ENCODE measurements at regions not wholly inside any gene's neighbourhood (a gene's known extent, or its start where the extent isn't known, plus 50 kb on each side); places are given as distances from the start of the nearest gene placed in this dataset.

- Histone ChIP-seq H3K27ac (replicated peaks) (no peak overlapping the region), H3K27me3 (ENCODE audit: insufficient read depth, poor library complexity, severe bottlenecking) (no peaks in the 10 kb centered on the region), H3K4me3 (replicated peaks; ENCODE audit: insufficient read depth, low read length) (no peak overlapping the region)
- no peak for DNase-seq (ENCODE audit: low read depth in 1 of 2, low spot score in 1 of 2)
- TF ChIP-seq SPI1 (IDR thresholded peaks at IDR 0.05; ENCODE audit: borderline replicate concordance, low read depth) = no peak
- TF ChIP-seq POLR2AphosphoS5 (IDR thresholded peaks at IDR 0.05; ENCODE audit: low read depth) = no peak
- TF ChIP-seq GABPA (IDR thresholded peaks at IDR 0.05; ENCODE audit: low read depth) = no peak
- TF ChIP-seq CTCF (IDR thresholded peaks at IDR 0.05; ENCODE audit: insufficient read depth, low read length) = no peak
- TF ChIP-seq REST (IDR thresholded peaks at IDR 0.05; ENCODE audit: insufficient replicate concordance, low read depth) = no peak
Measured at GRCh38 chr6:119608994-119609393, 259.4 kb upstream of the MAN1A1 start.

GRCh38 chr6:119604124-119604523, 254.6 kb upstream of the MAN1A1 start:
- TF ChIP-seq SPI1 (IDR thresholded peaks at IDR 0.05; ENCODE audit: borderline replicate concordance, low read depth) (no peak), POLR2AphosphoS5 (IDR thresholded peaks at IDR 0.05; ENCODE audit: low read depth) (no peak), REST (IDR thresholded peaks at IDR 0.05; ENCODE audit: insufficient replicate concordance, low read depth) (no peak), CTCF (IDR thresholded peaks at IDR 0.05; ENCODE audit: insufficient read depth, low read length) (no peak), GABPA (IDR thresholded peaks at IDR 0.05; ENCODE audit: low read depth) (no peak)

GRCh38 chr6:119603501-119603900, 253.9 kb upstream of the MAN1A1 start:
- H3K27me3 ChIP-seq (ENCODE audit: insufficient read depth, poor library complexity, severe bottlenecking) = no peaks in the 10 kb centered on the region
- TF ChIP-seq POLR2AphosphoS5 (IDR thresholded peaks at IDR 0.05; ENCODE audit: low read depth) = no peak
- no peak for TF ChIP-seq CTCF (IDR thresholded peaks at IDR 0.05; ENCODE audit: insufficient read depth, low read length)
- no peak for TF ChIP-seq GABPA (IDR thresholded peaks at IDR 0.05; ENCODE audit: low read depth)
- TF ChIP-seq SPI1 (IDR thresholded peaks at IDR 0.05; ENCODE audit: borderline replicate concordance, low read depth) = no peak
- no peak for TF ChIP-seq REST (IDR thresholded peaks at IDR 0.05; ENCODE audit: insufficient replicate concordance, low read depth)
- no peak overlapping the region for H3K4me3 ChIP-seq (replicated peaks; ENCODE audit: insufficient read depth, low read length)
- H3K27ac ChIP-seq (replicated peaks) = no peak overlapping the region
- no peak for DNase-seq (ENCODE audit: low read depth in 1 of 2, low spot score in 1 of 2)

More at GRCh38 chr6:119604124-119604523, 254.6 kb upstream of the MAN1A1 start:
- H3K27ac ChIP-seq (replicated peaks) = no peak overlapping the region
- H3K4me3 ChIP-seq (replicated peaks; ENCODE audit: insufficient read depth, low read length) = no peak overlapping the region
- H3K27me3 ChIP-seq (ENCODE audit: insufficient read depth, poor library complexity, severe bottlenecking) = no peaks in the 10 kb centered on the region
- DNase-seq (ENCODE audit: low read depth in 1 of 2, low spot score in 1 of 2) = no peak

Measured in HL-60 (cell line).